ENCODE measurements at regions not wholly inside any gene's neighbourhood (a gene's known extent, or its start where the extent isn't known, plus 50 kb on each side); places are given as distances from the start of the nearest gene placed in this dataset.
A peak's percentile ranks its signal among the peaks of the same experiment; 100 is the strongest.

DNA sequence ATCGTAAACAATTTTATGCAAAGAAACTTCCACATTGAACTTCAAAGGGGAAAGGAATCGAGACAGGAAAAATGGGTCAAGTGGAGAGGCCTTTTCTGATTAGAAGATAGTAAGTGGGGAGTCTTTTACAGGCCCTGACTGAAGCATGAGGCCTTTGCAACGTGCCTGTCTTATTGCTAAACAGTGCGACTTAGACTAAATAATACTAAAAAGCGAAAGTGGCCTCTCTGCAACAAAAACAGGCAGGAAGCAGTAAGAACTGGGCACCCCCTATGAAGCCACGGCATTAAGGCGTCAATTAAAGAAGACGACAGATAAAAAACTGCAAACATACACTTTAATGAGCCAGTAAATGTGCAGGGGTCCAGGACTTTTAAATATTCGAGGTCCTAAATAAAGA is 283.4 kb upstream of the GRIP1 start:
- no peak for DNase-seq (ENCODE audit: low read depth in 2 of 2)

DNA sequence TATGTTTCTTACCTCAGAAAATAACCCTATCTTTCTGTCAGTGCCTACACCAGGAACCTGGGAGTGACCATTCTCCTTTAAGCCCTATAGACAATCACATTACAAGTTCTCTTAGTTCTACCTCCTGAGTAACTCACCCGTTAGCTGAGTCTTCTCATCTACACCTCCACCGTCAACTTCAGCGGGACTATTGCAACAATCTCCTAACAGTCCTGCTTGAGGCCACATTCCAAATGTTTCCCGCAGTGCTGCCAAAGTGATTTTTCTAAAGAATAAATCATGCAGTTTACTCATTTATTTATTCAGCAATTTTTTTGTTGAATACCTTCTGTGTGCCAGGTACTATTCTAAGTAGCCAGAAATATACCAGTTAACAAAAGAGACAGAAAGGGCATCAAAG is 285.0 kb upstream of the GRIP1 start:
- no peak for DNase-seq (ENCODE audit: low read depth in 2 of 2)

DNA sequence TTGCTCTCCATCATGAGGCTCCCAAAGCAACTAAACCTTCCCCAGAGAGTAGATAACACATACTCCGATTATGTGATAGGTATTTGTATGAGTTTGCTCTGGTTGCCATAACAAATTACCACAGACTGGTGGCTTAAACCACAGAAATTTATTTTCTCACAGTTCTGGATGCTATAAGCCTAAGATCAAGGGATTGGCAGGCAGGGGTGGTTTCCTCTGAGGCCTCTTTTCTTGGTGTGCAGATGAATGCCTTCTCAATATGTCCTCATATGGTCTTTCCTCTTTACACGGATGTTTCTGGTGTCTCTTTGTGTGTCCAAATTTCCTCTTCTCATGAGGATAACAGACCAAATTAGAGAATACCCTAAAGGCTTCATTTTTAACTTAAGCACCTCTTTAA is 285.8 kb upstream of the GRIP1 start:
- DNase-seq (ENCODE audit: low read depth in 2 of 2): peak in 1 of 2 donors; percentile 2

DNA sequence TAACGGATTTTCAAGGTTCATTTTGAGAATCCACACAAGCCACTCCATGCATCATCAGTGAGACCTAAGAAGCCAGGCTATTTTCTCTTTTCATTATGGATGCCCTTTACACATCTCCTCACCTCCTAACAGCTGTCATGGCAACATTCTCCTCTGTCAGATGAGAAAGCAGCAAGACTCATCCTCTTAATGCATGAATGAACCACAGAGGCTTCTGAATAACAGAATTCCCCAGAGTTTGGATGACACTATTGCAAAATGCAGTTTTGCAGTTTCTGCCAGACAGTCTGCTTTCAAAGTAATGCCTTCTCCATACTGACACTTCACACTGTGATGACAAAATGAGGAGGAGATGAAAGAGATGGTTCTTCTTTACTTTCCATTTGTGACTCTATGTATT is 286.7 kb upstream of the GRIP1 start:
- no peak for DNase-seq (ENCODE audit: low read depth in 2 of 2)

DNA sequence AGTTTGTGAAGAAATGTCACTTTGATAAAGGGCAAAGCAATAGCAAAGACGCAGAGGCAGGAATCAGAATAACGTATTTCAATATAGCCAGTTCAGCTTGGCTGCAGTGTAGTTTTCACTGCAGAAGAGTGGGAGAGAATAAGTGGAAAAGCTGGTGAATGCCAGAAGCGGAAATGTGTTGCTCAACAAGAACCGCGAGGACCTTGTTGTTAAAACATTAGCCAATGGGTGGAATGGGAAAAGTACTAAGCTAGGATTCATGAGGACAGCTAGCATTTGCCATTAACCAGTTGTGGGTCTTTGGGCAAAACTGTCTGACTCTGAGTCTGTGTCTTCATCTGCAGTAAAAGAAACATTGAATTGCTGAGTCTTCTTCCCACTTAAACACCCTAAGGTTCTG is 292.9 kb upstream of the GRIP1 start:
- no peak for DNase-seq (ENCODE audit: low read depth in 2 of 2)

DNA sequence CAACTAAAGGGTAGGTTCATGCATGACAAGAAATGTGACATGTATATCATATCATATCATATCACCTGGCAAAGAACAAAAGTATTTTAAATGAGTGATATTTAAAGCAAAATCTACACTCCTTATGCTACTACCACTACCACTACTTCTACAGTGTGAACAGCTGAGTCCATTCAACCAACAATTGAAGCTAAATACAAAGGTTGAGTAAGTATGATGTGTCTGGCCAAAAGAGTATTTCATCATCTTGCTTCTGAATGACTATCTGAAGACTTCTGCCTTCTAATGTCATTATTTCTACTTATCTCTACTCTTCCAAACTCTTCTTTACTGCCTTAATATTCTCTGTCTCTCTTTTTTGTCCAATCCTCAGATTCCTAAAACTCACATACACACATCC is 292.6 kb upstream of the CAND1 start:
- no peak for DNase-seq (ENCODE audit: low read depth in 2 of 2)

DNA sequence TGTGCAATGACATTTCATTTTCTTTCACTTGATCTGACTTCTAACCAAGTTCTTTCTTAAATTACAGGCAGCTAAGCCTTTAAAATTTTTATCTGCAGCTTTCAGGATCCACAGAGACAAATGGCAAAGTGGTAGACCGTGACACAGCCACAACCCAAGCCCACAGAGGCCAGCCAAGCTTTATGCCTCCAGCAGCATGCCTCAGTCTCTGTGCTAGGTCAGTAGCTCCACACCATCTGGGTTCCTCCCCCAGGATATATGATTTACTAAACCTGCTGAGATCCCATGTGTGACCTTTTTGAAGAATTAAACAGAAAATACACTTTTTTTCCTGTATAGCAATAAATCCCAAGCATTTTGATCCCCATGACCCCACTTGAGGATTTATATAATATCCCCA is 290.4 kb upstream of the CAND1 start:
- no peak for DNase-seq (ENCODE audit: low read depth in 2 of 2)

DNA sequence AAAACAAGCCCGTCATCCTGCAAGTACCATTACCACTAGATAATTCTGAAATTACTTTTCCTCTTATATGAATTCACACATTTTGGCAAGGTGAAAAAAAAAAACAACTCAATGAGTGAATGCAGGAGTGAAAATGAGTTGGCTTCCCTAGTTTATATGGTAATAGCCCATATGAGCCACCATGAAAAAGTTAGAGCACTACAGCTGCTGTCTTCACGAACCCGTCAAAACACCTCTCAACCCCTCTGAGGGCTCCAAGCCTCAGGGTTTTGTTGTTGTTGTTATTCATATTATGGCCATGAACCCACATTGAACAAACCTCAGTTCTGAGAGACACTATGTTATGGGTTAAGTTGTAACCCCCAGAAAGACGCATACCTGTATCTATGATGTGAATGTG is 289.9 kb upstream of the CAND1 start:
- no peak for DNase-seq (ENCODE audit: low read depth in 2 of 2)

DNA sequence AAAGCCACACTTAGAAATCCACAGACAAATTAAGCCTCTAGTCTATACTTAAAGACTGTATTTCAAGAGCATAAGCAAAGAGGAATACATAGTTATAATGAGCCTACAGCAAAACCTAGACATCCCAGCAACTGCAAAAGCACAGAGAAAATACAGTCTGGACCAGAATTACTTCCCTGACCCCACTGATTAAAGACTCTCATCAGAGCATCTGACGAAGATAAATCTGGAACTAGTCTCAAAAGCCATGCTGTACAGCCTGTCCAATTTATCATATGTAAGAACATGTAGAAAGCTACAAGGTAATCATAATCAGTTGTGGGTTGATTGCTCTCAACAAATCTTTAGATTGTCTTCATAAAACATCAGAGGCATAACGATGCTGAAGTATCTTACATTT is 285.1 kb upstream of the CAND1 start:
- DNase-seq (ENCODE audit: low read depth in 2 of 2): no peak

DNA sequence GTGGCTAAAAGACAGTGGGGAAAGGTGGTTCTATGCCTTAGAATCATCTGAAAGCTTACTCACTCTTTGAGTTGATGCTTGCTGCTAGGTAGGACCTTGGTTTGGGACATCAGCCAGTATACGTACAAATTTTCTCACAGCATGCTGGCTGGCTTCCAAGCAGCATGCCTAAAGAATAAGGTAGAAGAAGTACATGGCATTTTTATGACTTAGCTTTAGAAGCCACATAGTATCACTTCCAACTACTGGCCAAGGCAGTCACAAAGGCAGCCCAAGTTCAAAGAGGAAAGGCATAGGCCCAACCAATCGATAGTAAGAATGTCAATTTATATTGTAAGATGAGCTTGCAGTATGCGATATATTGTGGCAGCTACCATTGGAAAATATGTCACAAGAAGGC is 284.2 kb upstream of the CAND1 start:
- DNase-seq (ENCODE audit: low read depth in 2 of 2): no peak

DNA sequence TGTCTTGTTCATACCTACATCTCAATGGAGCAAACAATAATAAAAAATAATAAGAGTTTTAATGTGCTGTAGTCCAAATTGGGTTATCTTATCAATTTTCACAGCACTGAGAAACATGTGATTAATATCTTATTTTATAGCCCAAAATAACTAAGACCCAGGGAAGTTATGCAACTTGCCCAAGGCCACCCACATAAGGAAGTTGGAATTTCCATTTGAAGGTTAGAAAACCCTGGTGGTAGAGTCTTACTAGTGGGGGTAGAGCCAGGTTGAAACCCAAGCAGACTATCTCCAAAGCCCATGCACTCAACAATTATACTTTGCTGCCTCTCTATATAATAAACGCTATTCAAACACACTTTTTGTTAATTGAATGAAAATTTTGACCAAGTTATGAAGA is 270.0 kb upstream of the CAND1 start:
- no peak for DNase-seq (ENCODE audit: low read depth in 2 of 2)

DNA sequence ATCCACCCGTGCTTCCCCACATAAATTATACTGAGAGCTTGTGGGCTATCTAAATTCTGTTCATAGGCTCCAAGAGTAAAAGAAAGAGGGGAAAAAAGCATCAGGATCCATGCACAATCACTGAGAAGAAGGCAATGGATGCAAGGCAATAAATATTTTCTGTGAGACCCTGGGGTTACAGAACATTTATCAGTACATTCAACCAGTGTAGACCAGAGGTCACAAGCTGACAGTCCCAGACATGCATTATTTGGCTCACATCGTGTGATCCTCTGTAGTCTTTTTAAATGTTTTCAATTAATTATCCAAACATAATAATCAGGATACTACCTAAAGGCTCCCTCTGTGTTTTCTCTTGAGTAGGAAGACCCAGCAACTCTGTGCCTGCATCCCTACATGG is 267.9 kb upstream of the CAND1 start:
- no peak for DNase-seq (ENCODE audit: low read depth in 2 of 2)

DNA sequence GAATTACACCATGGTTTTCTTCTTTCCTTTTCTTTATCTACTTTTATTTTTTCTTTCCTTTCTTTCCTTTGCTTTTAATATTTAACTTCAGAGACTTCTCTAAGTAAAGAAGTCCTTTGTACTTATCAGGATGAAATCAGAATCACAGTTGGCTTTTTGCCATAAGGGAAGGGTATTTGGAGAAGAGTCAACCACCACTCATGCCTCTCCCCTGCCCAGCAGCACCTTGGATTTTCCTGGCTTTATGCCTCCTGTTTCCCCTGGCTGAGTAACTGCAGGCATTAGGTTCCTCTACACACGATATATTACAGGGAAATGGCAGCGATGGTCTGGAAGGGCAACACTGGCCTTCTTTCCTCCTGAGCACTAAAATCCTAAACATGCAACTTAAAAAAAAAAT is 266.4 kb upstream of the CAND1 start:
- no peak for DNase-seq (ENCODE audit: low read depth in 2 of 2)

DNA sequence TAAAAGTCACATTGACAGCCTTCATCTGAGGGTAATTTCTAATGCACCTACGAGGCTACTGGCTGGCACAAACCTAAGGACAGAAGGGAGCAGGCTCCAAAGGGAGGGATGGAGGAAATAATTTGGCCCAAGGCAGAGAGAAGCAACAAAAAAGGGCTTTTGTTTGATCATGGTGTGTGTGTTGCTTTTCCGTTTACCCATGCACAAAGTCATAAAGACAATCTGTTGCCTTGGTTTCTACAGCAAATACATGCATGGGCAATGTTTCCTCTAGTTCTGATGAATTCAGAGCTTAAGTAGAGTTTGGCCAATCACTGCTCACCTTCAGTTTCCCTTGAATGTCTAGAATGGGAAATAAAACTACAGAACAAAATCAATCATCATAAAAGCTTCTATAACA is 262.5 kb upstream of the CAND1 start:
- DNase-seq (ENCODE audit: low read depth in 2 of 2): no peak

DNA sequence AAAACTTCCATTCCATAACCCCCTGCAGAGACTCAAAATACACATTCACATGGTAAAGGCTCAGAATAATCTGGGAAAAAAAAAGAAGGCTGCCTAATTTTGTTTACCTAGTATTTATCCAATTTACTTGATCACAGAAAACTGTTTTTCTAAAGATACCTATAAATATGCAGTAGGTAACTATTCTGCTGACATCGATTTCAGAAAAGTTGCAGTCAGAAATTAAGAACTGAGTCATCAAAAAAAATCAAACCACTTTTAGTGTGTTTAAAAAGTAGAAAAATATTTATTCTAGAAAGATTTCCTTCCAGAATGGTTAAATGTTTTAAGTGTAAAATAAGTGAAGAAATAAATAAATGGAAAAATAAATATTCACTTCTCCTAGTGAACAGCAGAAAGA is 254.5 kb upstream of the CAND1 start:
- DNase-seq (ENCODE audit: low read depth in 2 of 2): no peak

DNA sequence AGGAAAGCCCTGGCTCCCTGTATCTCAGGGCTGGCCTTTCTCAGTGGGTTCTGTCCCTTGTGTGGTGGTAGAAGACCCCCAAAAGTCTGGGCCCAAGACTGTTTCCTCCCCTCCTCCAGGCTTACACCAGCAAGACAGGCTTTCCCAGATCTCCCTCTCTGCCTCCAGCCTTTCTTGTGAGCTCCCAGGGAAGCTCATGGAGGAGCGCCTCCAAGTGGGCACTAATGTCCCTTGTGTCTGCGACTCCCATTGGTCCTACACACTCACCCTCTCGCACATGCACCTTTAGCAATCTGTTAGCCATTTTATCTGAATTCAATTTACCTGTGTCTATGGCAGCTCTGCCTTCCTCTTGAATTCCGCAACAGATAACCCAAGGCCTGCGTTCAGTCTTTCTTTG is 251.1 kb upstream of the CAND1 start:
- no peak for DNase-seq (ENCODE audit: low read depth in 2 of 2)

DNA sequence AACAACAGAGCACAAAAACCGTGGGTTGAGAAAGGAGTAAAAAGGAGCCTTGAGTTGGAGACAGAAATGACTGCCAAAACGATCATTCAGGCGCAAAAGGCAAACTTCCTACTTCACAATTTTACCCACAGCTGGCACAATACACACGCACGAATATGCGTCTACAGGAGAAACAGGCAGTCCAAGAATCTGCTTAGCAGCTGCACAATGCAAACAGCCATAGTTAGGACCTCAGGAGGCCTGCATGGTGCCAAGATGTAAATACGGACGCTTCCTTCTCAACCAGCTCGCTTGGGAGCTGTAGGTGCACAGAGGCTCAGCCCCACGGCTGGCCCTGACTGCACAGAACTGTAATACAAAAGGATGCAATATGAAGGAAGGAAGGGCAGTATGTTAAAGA is 250.1 kb upstream of the CAND1 start:
- DNase-seq (ENCODE audit: low read depth in 2 of 2): no peak

DNA sequence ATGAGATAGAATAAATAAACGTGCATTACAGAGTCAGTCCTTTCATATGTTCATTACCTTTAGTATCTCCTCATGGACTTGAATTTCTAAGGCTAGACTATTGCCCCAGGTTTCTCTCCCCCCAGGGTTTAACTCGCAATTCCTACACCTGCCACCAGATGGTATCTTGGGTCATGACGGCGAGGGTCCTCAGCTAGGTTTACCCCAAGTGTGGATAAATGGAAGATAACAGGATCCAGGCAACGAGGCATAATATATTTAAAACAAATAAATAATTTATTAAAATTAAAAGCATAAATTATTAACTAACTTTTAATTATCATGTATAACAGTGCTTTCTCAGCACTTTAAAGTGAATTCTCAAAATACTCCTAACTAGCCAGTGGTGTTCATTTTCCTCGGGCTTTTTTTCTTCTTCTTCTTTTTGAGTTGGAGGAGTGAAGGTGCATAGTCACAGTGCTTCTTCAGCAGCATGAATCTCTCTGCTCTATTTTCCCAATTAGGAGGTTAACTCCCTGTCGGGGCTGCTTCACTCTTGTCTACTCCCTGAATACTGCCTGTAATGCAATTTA is 243.5 kb upstream of the CAND1 start:
- peak in 1 of 2 donors; percentile 5 for DNase-seq (ENCODE audit: low read depth in 2 of 2)

DNA sequence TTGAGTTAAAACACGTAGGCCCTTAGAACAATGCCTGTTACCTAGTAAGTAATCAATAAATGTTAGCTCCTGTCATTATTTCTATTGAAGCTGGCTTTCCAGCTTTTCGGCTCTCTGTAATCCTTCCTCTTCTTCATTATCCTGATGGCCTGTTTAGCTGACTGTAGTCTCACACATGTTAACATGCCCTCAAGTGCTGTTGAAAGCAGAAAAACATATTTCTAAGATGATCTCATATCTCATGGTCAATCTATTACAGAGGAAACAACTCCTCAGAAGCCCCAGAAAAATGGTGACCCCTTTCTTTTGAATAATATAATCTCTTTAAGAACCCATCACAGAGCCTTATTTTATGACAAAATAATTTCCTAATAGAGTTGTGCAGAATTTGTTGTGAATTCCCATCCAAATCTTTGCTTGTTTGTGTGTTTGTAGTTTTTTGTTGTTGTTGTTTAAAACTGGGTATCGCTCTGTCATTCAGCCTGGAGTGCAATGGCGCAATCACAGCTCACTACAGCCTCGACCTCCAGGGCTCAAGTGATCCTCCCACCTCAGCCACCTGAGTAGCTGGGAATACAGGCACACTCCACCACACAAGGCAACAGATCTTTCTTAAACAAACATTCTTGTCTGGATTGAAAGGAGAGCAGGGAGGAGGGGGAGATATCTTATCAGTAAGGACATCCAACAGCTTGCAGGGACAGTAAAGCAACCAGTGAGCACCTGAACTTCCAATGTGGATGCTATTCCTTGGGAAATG is 242.5 kb upstream of the CAND1 start:
- DNase-seq (ENCODE audit: low read depth in 2 of 2): no peak

DNA sequence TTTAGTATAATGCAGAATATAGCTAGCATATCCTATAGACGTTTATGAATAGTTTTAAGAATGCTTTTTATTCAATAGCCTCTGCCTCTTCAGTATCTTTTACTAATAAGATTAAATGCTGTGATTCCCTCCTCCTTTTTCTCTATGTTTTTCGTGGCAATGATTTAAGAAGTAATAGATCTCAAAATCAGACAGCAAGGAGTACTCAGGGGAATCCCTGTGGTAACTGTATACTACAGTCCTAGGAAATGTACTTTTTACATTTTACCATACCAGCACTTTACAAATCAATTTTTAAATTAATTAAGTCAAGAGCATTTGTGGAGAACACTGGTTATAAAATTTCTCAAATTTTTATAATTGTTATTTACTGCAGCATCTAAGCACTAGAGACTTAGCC is 240.6 kb upstream of the CAND1 start:
- DNase-seq (ENCODE audit: low read depth in 2 of 2): no peak

DNA sequence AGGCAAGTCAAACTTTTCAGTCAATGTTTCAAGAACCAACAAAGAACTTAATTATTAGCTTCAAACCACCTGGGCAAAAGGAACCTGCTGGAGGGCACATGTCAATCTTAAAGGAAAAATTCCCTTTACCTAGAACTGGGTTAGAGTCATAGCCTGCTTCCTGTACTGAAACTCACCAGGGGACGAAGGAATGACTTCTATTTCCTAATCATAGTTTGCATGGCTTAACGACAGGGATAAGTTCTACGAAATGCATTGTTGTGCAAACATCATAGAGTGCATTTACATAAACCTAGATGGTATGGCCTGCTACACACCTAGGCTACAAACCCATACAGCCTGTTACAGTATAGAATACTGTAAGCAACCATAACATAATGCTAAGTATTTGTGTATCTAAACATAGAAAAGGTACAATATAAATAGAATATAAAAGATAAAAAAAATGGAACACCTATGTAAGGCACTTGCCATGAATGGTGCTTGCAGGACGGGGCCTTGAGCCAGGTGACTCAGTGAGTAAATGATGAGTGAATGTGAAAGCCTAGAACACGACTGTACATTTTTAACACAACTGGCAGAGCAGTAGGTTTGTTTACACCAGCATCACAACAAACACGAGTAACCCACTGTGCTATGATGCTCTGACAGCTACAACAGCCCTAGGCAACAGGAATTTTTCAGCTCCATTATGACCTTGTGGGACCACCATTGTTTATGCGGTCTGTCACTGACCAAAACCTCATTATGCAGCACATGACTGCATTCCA is 234.9 kb upstream of the CAND1 start:
- DNase-seq (ENCODE audit: low read depth in 2 of 2): no peak

DNA sequence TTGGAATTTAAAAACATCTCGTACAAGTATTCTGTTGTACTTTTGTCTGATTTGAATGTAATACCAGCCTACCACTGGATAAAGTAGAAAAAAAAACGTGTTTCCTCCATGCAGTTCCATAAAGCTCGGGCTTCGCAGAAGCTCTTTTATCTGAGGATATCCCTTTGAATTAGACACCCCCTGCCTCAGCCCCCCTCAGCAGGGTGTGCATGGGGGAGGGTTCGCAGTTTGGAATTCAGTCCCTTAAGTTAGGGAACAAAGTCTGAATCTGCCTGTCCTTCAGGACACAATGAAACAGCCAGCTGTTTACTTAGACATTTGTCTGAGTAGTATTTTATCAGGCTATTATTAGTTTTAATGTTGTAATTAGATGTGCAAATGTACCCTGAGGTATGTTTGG is 234.0 kb upstream of the CAND1 start:
- no peak for DNase-seq (ENCODE audit: low read depth in 2 of 2)

DNA sequence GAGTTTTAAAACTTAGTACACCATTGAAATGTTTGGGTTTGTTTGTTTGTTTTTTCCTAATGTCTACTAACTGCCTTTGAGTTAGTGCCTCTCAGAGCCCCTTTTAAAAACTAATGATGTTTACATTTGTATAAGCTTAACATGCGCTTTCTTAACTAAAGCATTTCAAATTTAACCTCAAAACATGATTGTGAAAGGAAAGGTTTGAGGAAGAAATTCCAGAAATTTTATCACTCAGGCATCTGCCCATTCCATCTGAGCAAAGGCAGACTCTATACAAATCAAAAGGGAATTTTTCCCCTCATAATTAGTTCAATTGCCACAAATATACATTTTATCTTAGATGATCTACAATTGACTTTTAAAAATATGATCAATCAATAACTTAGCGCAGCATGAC is 230.7 kb upstream of the CAND1 start:
- no peak for DNase-seq (ENCODE audit: low read depth in 2 of 2)
